NCI-H2171 treated with DMSO at 0.1 percent for 48 hours (cell line): ENCODE measurements at regions not wholly inside any gene's neighbourhood (a gene's known extent, or its start where the extent isn't known, plus 50 kb on each side); places are given as distances from the start of the nearest gene placed in this dataset.
"Not testable (repeated sequence)": the region's sequence is repeated elsewhere in the genome, so short reads cannot be mapped to it uniquely, and the experiment has no call there.

ENCODE experiments used
- DNase-seq: peaks from one replicate; lab custom pipeline; 2025; lab: John Stamatoyannopoulos, UW

GRCh38 chr1:121116522-121117297, 67.4 kb downstream of the FAM72B start:
- not testable (repeated sequence) for DNase-seq

- not testable (repeated sequence) for DNase-seq
Measured at GRCh38 chr1:121117298-121117611, 66.9 kb downstream of the FAM72B start.

GRCh38 chr1:121117622-121118479, 66.3 kb downstream of the FAM72B start:
- DNase-seq: not testable (repeated sequence)
